Endothelial cell of umbilical vein (primary cell): ENCODE measurements at regions not wholly inside any gene's neighbourhood (a gene's known extent, or its start where the extent isn't known, plus 50 kb on each side); places are given as distances from the start of the nearest gene placed in this dataset.

Experiments
- BruUV-seq: library from RNA; stranded (reverse); fragments of 400-500 nt; replicated peaks from 2 replicates; lab custom pipeline; 2021; lab: Mats Ljungman, UMichigan
- CTCF ChIA-PET: fragments of 300-600, 350-600 bp; sonication (Branson Sonifier 250); formaldehyde crosslinking; loops from one replicate; lab custom pipeline; 2021; ENCODE audit warnings: antibody characterized with exemption, inconsistent platforms; lab: Charles Lee
- POLR2A ChIA-PET: fragments of 300-600, 350-600 bp; sonication (Branson Sonifier 250); formaldehyde crosslinking; loops from one replicate; lab custom pipeline; 2021; ENCODE audit warnings: antibody characterized with exemption, inconsistent platforms; lab: Charles Lee
- DNase-seq: peaks from one replicate; pipeline ENCODE4 v3.0.0-alpha.2; 2011; ENCODE audit warnings: low read depth, low spot score
- FAIRE-seq: peaks from 2 replicates; lab custom pipeline; 2011; peaks lifted over from hg19 to GRCh38; lab: Jason Lieb, UNC
- H2AFZ ChIP-seq: 2 replicates; pipeline ENCODE4 v1.6.0; 2012; ENCODE audit warnings: low read depth, low read length, control low read depth, inconsistent platforms
- H3K27ac ChIP-seq: 2 replicates; pipeline ENCODE4 v1.5.1; 2011; ENCODE audit warnings: low read depth, mild to moderate bottlenecking, control low read depth, low read length, moderate library complexity; ENCODE audit not compliant: insufficient read depth
- H3K27me3 ChIP-seq, 2 experiments: 2 replicates each; pipeline versions ENCODE4 v1.6.0 to v1.6.1; 2011; ENCODE audit warnings: low read length in 2 of 2, mixed read lengths in 1 of 2; ENCODE audit not compliant: control insufficient read depth in 2 of 2, insufficient read depth in 2 of 2
- H3K36me3 ChIP-seq, 2 experiments: 2 replicates in 1 of 2; 3 replicates in 1 of 2; pipeline ENCODE4 v1.5.1; 2011; ENCODE audit warnings: low read length in 2 of 2, mild to moderate bottlenecking in 1 of 2, moderate library complexity in 1 of 2; ENCODE audit not compliant: control insufficient read depth in 2 of 2, insufficient read depth in 2 of 2; ENCODE audit errors: extremely low read depth in 1 of 2
- H3K4me1 ChIP-seq: 3 replicates; pipeline ENCODE4 v1.5.1; 2011; ENCODE audit warnings: mild to moderate bottlenecking, low read length; ENCODE audit not compliant: control insufficient read depth, insufficient read depth; ENCODE audit errors: extremely low read depth
- H3K4me2 ChIP-seq: 2 replicates; pipeline ENCODE4 v1.6.1; 2011; ENCODE audit warnings: low read length, control low read depth, mixed read lengths; ENCODE audit not compliant: insufficient read depth
- H3K4me3 ChIP-seq, 3 experiments: fragments of 200-600 bp in 1 of 3; sonication (generic), shearing (Covaris generic) in 1 of 3; replicated peaks in 1 of 3; 2 replicates each; pipeline ENCODE4 v1.5.1; 2011 to 2016; ENCODE audit warnings: control low read depth in 3 of 3, low read length in 3 of 3, mild to moderate bottlenecking in 2 of 3, inconsistent platforms in 1 of 3, low read depth in 1 of 3, moderate library complexity in 1 of 3; ENCODE audit not compliant: insufficient read depth in 1 of 3
- H3K79me2 ChIP-seq: 2 replicates; pipeline ENCODE4 v1.6.0; 2012; ENCODE audit warnings: low read length, inconsistent platforms; ENCODE audit not compliant: control insufficient read depth, insufficient read depth
- H3K9ac ChIP-seq: replicated peaks from 2 replicates; pipeline ENCODE3; 2011; ENCODE audit warnings: low read length, control low read depth; ENCODE audit not compliant: insufficient read depth; ENCODE audit errors: extremely low read depth
- H3K9me1 ChIP-seq: replicated peaks from 3 replicates; pipeline ENCODE4 v1.6.0; 2011; ENCODE audit warnings: mild to moderate bottlenecking, low read length; ENCODE audit not compliant: control insufficient read depth, insufficient read depth; ENCODE audit errors: extremely low read depth
- H3K9me3 ChIP-seq: replicated peaks from 2 replicates; pipeline ENCODE4 v1.5.1; 2012; ENCODE audit warnings: low read length, inconsistent platforms; ENCODE audit not compliant: control insufficient read depth, insufficient read depth
- H4K20me1 ChIP-seq: replicated peaks from 2 replicates; pipeline ENCODE3; 2011; ENCODE audit warnings: mild to moderate bottlenecking, low read length; ENCODE audit not compliant: control insufficient read depth, insufficient read depth; ENCODE audit errors: extremely low read depth
- EZH2 ChIP-seq: IDR thresholded peaks from 2 replicates; pipeline ENCODE4 v1.6.1; 2012; ENCODE audit warnings: borderline replicate concordance, low read depth, mild to moderate bottlenecking, moderate library complexity, low read length, inconsistent platforms; ENCODE audit not compliant: severe bottlenecking
- FOS ChIP-seq: IDR thresholded peaks from 2 replicates; pipeline ENCODE4 v1.6.1; 2011; ENCODE audit warnings: mild to moderate bottlenecking, low read length, moderate library complexity, borderline replicate concordance; ENCODE audit not compliant: insufficient read depth
- GATA2 ChIP-seq: IDR thresholded peaks from 2 replicates; pipeline ENCODE4 v1.7.0; 2011; ENCODE audit warnings: low read depth, mild to moderate bottlenecking, moderate library complexity, mixed read lengths, low read length; ENCODE audit not compliant: insufficient read length, insufficient read depth
- JUN ChIP-seq: IDR thresholded peaks from 2 replicates; pipeline ENCODE4 v1.6.1; 2011; ENCODE audit warnings: borderline replicate concordance, low read depth; ENCODE audit not compliant: insufficient read length, insufficient read depth
- MYC ChIP-seq: IDR thresholded peaks from one replicate; pipeline ENCODE4 v1.6.1; 2011; ENCODE audit warnings: mild to moderate bottlenecking, low read depth, low read length
- POLR2A ChIP-seq: IDR thresholded peaks from 2 replicates; pipeline ENCODE4 v1.6.1; 2012; ENCODE audit warnings: low read depth, mild to moderate bottlenecking, control low read depth, low read length
- POLR2AphosphoS5 ChIP-seq: IDR thresholded peaks from 2 replicates; pipeline ENCODE4 v1.6.1; 2012; ENCODE audit warnings: low read depth, mild to moderate bottlenecking, control low read depth, low read length, moderate library complexity; ENCODE audit not compliant: insufficient read depth
- dilution Hi-C: fragments of 300-500 bp; cut with MboI; formaldehyde crosslinking; loops from one replicate; pipeline ENCODE4 v1.15.0; 2019; ENCODE audit warnings: low sequenced_read_pairs; ENCODE audit not compliant: extremely low pct_ligation_motif_present
- intact Hi-C: fragments of 100-400 bp; cut with micrococcal nuclease; formaldehyde crosslinking; loops from one replicate; pipeline ENCODE4 v1.10.0; 2022
- TF ChIP-seq, protein P1 (sequence below), 2 donors: IDR thresholded peaks; 1 replicate in 1 of 2; 2 replicates in 1 of 2; pipeline ENCODE4 v1.5.1; 2011; ENCODE audit warnings: low read length in 2 of 2, mild to moderate bottlenecking in 2 of 2, moderate library complexity in 2 of 2, control low read depth in 1 of 2, inconsistent platforms in 1 of 2, low read depth in 1 of 2; ENCODE audit not compliant: insufficient read depth in 1 of 2; ENCODE audit errors: extremely low read depth in 1 of 2
- TF ChIP-seq, protein P2 (sequence below): IDR thresholded peaks from 2 replicates; pipeline ENCODE4 v1.6.1; 2011; ENCODE audit not compliant: insufficient read depth, insufficient read length

DNA sequence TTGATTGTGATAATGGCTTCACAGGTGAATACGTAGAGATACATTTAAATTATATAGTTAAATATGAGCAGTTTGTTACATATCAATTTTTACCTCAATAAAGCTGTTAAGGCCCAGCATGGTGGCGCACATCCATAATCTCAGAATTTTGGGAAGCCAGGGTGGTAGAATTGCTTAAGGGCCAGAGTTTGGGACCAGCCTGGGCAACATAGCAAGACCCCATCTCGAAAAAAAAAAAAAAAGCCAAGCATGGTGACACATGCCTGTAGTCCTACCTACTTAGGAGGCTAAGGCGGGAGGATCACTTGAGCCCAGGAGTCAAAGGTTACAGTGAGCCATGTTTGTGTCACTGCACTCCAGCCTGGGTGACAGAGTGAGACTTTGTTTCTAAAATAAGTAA is 138.7 kb upstream of the TMEM161B start:
- Histone ChIP-seq H3K4me1 (no peaks in the 10 kb centered on the region), H4K20me1 (no peaks in the 10 kb centered on the region), H3K36me3 (no peaks in the 10 kb centered on the region), H3K27ac (no peak overlapping the region), H2AFZ (no peak overlapping the region), H3K4me3 (no peak overlapping the region), H3K9ac (no peak overlapping the region), H3K4me2 (no peak overlapping the region), H3K9me1 (no peaks in the 10 kb centered on the region), H3K27me3 (no peaks in the 10 kb centered on the region), H3K79me2 (no peaks in the 10 kb centered on the region), H3K9me3 (no peaks in the 10 kb centered on the region)
- intact Hi-C loops: no loop called here
- DNase-seq (no peak), FAIRE-seq (no peak)
- no TSS peak for BruUV-seq
- dilution Hi-C loops: no loop called here
- CTCF ChIA-PET: no interaction called here
- no peak for TF ChIP-seq FOS
- TF ChIP-seq POLR2AphosphoS5: no peak
- TF ChIP-seq GATA2: no peak
- TF ChIP-seq, protein P1, sequence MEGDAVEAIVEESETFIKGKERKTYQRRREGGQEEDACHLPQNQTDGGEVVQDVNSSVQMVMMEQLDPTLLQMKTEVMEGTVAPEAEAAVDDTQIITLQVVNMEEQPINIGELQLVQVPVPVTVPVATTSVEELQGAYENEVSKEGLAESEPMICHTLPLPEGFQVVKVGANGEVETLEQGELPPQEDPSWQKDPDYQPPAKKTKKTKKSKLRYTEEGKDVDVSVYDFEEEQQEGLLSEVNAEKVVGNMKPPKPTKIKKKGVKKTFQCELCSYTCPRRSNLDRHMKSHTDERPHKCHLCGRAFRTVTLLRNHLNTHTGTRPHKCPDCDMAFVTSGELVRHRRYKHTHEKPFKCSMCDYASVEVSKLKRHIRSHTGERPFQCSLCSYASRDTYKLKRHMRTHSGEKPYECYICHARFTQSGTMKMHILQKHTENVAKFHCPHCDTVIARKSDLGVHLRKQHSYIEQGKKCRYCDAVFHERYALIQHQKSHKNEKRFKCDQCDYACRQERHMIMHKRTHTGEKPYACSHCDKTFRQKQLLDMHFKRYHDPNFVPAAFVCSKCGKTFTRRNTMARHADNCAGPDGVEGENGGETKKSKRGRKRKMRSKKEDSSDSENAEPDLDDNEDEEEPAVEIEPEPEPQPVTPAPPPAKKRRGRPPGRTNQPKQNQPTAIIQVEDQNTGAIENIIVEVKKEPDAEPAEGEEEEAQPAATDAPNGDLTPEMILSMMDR (IDR thresholded peaks at IDR 0.05; ENCODE audit: extremely low read depth in 1 of 2, insufficient read depth in 1 of 2, low read depth in 1 of 2, low read length in 2 of 2): no peak
- TF ChIP-seq MYC: no peak
- TF ChIP-seq, protein P2, sequence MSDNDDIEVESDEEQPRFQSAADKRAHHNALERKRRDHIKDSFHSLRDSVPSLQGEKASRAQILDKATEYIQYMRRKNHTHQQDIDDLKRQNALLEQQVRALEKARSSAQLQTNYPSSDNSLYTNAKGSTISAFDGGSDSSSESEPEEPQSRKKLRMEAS: no peak
- no peak for TF ChIP-seq JUN
- TF ChIP-seq POLR2A: no peak
- TF ChIP-seq EZH2: no peak
- POLR2A ChIA-PET: no interaction called here
